Epithelial cell of esophagus (primary cell): ENCODE measurements at regions not wholly inside any gene's neighbourhood (a gene's known extent, or its start where the extent isn't known, plus 50 kb on each side); places are given as distances from the start of the nearest gene placed in this dataset.

Experiments
- DNase-seq: peaks from one replicate; pipeline ENCODE4 v3.0.0; 2010; ENCODE audit warnings: low read depth
- H3K4me3 ChIP-seq: 2 replicates; pipeline ENCODE4 v1.5.1; 2011; ENCODE audit warnings: mild to moderate bottlenecking, low read length, control low read depth
- TF ChIP-seq, protein P1 (sequence below): IDR thresholded peaks from 2 replicates; pipeline ENCODE4 v1.5.1; 2011; ENCODE audit warnings: low read depth, mild to moderate bottlenecking, low read length, control low read depth, inconsistent platforms; ENCODE audit not compliant: insufficient read depth; ENCODE audit errors: missing control alignments

DNA sequence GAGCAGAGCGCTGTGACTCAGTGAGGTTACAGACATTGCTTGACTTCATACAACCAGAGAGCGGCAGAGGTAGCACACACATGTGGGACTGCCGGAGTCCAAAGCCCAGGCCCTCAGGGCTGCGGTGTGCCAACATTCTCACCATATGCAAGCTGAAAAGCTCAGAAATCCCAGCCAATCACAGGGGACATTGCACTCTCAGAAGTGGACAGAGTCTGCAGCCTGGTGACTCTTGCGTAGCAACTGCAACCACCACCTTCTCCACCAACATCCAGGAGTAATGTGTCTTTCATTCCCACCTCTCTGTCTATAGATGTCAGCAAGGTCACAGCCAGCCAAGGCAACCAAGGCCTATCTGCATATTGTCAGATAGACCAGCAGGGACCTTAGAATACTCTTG lies 158.1 kb downstream of the TTC32 start:
- TF ChIP-seq, protein P1, sequence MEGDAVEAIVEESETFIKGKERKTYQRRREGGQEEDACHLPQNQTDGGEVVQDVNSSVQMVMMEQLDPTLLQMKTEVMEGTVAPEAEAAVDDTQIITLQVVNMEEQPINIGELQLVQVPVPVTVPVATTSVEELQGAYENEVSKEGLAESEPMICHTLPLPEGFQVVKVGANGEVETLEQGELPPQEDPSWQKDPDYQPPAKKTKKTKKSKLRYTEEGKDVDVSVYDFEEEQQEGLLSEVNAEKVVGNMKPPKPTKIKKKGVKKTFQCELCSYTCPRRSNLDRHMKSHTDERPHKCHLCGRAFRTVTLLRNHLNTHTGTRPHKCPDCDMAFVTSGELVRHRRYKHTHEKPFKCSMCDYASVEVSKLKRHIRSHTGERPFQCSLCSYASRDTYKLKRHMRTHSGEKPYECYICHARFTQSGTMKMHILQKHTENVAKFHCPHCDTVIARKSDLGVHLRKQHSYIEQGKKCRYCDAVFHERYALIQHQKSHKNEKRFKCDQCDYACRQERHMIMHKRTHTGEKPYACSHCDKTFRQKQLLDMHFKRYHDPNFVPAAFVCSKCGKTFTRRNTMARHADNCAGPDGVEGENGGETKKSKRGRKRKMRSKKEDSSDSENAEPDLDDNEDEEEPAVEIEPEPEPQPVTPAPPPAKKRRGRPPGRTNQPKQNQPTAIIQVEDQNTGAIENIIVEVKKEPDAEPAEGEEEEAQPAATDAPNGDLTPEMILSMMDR, result no peak
- DNase-seq, result no peak
- H3K4me3 ChIP-seq, result no peak overlapping the region

DNA sequence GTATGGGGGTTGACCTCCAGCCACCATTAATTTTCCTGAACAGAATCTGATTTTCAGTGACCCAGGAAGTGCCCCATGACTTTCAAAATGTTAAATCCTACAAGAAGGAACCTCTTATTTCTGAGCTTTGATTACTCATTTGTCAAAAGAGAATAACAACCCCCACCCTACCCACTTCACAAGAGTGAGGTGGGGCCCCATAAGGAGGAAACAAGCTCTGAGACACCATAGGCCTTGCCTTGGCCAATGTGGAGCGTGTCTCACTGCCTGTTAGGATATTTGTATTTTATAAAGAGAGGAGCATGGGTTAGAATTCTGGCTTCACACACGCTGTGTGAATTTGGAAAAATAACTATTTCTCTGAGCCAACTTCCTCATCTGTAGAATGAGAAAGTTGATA lies 158.9 kb downstream of the TTC32 start:
- TF ChIP-seq, protein P1, result no peak
- H3K4me3 ChIP-seq, result no peak overlapping the region
- DNase-seq, result no peak

DNA sequence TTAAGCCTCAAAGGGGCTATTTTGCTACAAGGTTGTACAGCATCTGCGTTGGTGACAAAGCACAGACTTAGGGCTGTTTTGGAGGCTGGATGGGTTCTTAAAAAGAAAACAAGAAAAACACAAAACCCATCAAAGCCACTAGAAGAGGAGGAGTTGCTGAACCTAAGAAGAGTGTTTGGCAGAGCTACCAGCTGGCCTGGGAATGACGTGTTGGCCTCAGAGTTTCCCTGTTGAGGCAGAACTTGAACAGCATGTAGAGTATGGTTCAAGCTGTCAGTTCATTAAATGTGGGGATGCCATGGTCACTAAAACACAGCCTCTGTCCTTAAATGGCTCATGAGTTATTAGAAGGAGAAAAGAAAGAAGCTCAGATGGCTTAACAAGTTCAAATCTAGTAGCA lies 162.5 kb downstream of the TTC32 start:
- DNase-seq, result no peak
- H3K4me3 ChIP-seq, result no peak overlapping the region
- TF ChIP-seq, protein P1, result no peak

DNA sequence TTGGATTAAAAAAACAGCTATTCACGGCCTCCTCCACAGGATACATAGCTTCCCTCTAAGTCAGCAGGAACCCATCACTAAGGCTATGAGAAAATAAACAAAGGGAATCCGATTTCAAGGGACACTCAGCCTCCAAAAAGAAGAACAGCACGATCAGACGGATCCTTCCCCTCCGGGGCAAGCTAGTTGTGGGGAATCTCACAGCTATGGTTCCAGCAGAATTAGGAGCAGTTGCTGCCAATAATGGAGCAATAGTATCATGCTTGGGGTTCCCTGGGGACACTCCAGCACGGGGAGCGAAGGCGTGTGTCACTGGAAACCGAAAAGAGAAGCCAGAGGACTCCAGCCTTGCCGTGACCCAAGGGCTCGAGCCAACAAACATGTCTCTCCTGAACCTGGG lies 163.1 kb downstream of the TTC32 start:
- DNase-seq, result no peak
- TF ChIP-seq, protein P1, result no peak
- H3K4me3 ChIP-seq, result no peak overlapping the region

DNA sequence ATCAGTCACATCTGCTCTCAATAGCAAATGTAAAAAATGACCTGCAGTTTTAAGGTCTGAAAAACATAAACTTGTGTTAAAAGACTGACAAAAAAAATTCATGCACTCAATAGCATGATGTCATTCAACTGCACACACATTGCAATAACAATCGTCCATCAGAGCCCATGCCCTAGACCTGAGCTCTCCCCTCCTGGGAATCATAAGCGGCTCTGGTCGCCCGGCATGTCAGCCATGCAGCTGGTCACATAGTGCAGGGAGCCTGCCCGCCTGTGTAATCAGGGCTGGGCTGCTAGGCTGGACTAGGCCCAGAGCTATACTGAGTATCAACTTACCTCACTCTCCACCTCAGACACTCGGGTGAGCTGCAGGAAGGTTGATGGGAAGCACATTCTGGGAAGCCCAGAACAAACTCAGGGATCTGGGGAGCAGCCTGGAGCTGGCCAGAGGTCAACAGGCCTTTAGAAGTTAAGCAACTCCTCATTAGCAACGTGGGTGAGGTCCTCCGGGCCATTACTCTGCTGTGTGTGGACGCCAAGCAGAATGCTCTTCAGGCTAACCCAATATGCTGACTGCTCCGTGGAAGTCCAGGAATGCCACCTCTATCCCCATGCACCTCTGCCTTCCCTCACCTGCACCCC lies 165.5 kb downstream of the TTC32 start:
- DNase-seq, result no peak
- TF ChIP-seq, protein P1, result no peak
- no peak overlapping the region for H3K4me3 ChIP-seq

DNA sequence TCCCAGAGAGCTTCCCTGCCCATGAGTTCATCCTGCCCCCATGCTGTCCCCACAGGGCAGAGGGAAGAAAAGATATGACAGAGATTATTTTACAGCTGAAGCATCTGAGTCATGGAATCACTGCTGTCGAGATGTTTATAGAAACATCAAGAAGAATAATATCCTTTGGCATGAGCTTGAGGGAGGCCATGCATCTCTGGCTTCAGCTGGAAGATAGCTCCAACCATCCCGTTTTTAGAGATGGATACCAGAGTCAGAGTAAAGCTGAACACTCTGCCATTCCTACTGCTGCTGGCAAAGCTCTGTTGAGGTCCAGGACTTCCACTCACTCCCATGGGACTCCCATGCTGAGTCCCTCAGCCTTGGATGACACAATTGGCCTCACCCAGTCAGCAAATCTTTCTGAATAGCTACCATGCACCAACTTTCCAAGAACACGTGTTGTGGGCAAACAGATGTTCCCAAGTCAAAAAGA lies 167.8 kb downstream of the TTC32 start:
- no peak overlapping the region for H3K4me3 ChIP-seq
- TF ChIP-seq, protein P1, result no peak
- DNase-seq, result no peak

DNA sequence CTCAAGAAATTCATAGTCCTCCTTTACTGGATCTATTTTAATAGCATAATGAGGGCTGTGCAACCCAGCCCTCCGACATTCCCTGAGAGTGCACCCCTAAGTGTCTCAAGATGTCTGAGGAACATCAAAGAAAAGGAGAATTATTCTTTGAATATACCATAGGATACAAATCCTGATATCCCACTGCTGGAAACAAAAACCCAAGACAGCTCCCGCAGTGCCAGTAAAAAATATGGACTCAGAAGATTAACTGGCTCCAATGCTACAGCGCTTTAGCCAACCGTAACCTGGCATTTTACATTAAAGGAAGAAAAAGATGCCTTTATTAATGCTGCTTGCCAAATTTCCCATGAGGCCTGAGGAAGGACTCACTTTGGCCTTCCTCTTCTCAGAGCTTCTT lies 168.4 kb downstream of the TTC32 start:
- no peak overlapping the region for H3K4me3 ChIP-seq
- TF ChIP-seq, protein P1, result no peak
- DNase-seq, result no peak
